Fibroblast of gingiva (primary cell): ENCODE measurements at regions not wholly inside any gene's neighbourhood (a gene's known extent, or its start where the extent isn't known, plus 50 kb on each side); places are given as distances from the start of the nearest gene placed in this dataset.

ENCODE experiments used
- DNase-seq: peaks from one replicate; pipeline ENCODE4 v3.0.0-alpha.2; 2011; ENCODE audit warnings: low read depth

DNA sequence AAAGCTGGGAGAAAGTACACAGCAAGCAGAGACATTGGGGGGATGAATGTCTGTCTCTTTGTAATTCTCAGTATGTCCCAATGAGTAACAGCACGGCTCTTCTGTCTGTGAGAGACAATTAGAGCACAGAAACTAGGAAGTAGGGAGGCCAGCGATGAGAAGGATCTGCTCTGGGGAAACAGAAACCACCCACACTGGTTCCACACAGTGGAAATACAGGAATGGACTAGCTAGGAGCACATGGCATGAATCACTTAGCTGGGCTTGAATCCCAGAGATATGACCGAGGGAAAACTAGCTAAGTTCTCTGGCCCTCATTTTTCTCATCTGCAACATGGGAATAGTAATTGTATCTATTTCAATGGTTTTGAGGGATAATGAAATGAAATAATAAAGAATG, 895.9 kb downstream of the TLE4 start:
- DNase-seq: peak; percentile 20

DNA sequence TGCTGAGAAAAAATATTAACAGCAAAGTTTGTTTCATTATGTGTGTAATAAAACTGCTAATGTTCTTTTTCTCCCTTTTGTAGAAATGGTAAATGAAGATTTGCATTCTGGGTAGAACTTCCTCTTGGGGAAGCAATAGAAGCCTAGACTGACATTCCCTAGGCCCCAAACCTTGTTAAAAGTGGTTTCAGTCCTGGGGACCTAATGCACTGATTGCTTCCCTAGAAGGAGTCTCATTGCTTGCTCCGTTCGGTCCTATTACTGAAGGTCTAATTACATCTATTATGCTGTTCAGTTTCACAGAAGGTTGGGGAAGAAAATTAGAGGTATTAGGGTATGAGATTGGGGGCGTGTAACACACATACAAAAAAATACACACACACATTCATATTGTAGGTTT, 893.8 kb downstream of the TLE4 start:
- no peak for DNase-seq

DNA sequence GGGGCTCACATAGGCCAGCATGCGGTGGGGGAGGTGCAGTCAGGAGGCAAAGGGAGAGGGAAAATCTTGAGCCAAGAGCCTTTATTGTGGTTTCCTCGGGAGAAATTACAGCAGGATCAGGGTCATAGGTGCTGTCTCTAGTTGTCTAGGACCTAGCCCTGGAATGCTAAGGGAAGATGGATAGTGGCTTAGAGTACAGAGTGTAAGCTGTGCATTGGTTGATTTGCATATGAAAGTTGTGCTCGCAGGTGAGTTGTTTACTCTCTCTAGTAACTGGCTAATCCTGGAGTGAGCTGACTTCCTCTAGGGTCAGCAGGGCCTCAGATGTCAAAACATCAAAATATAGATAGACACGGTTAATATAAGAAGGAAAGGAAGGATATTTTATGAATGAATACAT, 877.7 kb downstream of the TLE4 start:
- no peak for DNase-seq

DNA sequence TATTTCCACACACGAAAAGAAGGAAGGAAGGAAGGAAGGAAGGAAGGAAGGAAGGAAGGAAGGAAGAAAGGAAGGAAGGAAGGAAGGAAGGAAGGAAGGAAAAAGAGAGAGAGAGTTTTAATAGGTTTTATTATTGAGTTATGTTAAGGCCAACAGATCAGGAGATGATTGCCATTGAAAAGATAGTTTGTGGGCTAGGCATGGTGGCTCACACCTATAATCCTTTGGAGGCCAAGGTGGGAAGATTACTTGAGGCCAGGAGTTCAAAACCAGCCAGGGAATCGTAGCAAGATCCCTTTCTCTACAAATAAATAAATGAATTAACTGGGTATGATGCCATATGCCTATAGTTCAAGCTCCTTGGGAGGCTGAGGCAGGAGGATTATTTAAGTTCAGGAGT, 877.2 kb downstream of the TLE4 start:
- DNase-seq: no peak

DNA sequence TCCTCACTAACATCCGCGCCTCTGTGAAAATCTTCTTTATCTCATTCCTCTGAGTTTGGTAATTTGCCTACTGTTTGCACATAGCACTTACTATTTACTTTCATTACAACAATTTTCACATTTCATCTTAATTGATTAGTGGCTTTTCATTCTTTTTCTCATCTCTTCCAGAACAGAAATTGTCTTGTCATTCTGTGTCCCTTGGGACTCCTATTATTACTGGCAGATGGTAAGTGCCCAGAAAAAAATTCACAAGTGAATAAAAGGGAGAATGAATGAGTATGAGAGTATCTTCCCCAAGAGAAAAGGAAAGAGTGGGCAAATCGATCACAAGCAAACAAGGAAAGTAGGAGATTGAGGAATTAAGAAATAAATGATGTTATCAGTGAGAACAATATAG, 876.1 kb downstream of the TLE4 start:
- no peak for DNase-seq

DNA sequence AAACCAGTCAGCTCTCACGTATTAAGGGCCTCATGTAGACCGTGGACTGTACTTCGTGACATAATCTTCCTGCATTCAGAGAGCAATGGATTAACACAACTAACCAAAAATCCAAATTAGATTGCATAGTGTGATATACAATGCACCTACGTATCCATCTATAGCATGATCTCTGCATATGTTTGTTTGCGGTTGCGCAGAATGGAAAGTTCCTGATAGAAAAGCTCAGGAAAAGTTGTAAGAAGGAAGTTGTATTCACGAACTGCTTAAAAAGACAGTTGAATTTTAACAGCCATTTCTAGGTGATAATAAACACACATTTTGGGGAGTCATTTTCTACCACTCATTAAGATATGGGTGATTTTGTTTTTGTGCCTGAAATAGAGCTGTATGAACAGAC, 869.0 kb downstream of the TLE4 start:
- DNase-seq: no peak

DNA sequence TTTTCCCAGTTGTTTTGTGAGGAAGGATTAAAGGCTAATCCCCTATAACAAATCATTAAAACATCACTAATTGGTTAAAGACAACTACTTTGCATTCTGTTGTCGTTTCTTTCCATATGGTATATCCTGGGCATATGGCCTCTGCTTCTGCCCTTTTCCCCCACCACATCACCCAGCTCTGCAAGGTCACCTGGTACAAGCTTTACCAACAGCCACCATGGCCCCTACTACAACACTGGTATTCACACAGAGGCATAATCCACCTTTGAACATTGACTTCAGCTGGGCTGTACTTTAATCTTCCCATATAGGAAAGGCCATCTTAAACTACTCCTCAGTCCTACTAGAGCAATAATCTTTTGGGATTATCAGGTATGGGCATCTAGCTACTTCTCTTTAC, 866.1 kb downstream of the TLE4 start:
- DNase-seq: no peak

DNA sequence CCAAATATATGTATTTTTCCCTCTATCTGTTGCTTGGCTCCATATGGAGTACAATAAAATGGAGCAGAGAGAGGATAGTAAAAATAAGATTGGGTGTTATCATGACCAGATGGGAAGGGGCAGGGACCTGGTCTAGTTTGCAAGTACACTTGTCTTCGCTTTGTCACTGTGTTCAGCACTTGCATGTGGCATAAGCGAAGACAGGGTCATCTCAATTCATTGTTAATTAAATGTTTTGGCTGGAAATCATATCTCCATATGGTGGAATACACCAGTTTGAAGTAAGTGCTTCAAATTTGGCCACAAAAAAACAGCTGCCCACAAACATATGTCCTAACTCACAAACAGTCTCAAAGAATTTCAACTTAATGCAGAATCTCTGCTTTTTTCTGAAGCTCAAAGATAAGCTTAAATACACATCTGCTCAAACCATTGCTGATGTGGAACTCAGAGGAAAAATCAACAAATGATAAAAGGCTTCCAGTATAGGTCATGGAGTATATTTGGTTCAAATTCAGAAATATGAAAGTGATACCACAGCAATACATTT, 865.4 kb downstream of the TLE4 start:
- no peak for DNase-seq

DNA sequence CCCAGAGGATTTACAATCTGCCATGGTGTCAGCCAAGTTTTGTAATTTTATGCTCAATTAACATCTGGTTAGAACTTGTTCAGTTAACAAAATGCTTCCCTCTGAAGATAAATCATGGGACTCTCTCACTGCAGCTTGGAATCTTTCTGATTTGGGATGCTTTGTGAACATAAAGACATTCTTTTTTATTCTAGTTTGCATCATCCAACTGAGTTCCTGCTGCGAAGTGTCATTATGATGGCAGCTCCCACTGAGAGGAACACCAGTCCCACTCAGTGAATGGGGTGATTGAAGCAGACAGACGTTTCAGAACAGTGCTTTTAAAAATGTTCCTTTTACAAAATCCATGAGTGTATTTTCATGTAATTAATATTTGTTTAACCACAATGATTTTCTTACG, 863.8 kb downstream of the TLE4 start:
- no peak for DNase-seq

DNA sequence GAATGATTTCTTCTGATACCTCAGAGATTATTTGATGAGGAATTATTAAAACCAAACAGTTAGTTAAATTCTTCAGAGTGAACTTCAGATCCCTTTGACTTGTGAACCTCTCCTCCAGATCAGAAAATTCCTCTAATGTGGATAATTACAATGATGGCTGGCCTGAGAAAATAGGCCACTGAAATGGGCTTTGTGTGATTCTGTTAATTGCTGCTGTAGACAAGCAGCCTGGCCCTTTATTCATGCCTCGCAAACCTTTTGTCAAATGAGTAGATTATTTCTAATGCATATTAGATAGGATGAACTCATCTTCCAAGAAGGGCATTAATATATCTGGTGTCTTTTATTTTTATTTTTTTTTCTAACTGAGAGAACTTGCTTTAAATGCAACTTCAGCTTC, 855.2 kb downstream of the TLE4 start:
- no peak for DNase-seq

DNA sequence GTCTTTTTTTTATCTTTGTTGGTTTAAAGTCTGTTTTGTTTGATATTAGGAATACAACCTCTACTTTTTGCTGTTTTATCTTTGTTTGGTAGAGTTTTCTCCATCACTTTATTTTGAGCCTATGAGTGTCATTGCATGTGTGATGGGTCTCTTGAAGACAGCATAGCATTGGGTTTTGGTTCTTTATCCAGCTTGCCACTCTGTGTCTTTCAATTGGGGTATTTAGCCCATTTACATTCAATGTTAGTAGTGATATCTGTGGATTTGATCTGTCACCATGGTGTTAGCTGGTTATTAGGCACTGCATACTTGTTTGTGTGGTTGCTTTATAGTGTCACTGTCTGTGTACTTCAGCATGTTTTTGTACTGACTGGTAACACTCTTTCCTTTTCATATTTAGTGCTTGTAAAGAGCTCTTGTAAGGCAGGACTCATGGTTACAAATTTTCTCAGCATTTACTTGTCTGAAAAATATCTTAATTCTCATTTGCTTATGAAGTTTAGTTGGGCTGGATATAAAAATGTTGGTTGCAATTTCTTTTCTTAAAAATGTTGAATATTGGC, 845.5 kb downstream of the TLE4 start:
- DNase-seq: no peak

DNA sequence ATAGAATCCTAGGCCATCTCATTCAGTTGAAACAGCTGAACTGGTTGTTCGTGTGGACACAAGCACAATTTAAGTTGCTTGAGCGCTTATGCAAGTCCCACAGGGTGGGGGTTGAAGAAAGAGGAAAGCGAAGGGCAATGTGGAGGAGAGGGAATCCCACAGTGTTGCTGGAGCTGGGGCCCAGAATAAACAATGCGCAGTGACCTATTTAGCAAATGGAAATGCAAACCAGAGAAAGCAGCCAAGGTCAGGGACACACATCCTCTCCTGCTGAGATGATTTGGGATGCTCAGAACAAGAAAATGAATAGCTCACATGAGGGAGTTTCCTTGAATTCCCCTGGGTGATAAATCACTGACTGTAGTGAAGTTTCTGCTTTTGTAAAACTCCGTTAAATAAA, 838.3 kb downstream of the TLE4 start:
- DNase-seq: peak; percentile 83

DNA sequence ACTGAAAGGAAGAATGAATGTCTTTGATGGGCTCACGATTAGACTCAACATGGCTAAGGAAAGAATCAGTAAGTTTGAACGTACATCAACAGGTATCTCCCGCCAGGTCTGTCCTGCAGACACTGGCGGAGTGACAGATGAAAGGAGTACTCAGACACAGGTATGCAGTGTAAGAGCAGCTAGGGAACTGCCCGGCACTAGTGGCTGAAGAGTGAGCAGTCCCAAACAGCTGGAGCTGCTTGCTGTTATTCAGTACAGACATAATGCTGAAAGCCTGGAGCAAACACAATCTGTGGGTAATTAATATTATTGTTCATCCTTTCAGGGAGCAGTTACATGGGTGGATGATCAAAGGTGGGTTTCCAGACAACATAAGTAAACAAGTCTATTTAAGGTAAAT, 835.5 kb downstream of the TLE4 start:
- DNase-seq: no peak

DNA sequence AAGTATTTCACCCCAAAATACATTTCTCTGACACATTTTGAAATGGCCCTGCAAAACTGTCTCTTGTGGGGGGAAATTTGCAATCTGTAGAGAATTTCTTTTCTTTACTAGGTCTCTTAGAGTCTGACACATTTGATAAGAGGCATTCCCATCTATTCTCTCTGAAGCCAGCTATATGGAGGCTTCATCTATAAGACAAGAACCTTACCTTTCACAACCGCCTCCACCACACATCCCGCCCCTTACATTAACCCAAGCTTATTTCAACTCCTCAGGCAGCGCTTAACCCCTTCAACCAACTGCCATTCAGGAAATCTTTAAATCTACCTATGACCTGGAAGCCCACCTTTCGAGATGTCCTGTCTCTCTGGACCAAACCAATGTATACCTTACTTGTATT, 829.5 kb downstream of the TLE4 start:
- no peak for DNase-seq

DNA sequence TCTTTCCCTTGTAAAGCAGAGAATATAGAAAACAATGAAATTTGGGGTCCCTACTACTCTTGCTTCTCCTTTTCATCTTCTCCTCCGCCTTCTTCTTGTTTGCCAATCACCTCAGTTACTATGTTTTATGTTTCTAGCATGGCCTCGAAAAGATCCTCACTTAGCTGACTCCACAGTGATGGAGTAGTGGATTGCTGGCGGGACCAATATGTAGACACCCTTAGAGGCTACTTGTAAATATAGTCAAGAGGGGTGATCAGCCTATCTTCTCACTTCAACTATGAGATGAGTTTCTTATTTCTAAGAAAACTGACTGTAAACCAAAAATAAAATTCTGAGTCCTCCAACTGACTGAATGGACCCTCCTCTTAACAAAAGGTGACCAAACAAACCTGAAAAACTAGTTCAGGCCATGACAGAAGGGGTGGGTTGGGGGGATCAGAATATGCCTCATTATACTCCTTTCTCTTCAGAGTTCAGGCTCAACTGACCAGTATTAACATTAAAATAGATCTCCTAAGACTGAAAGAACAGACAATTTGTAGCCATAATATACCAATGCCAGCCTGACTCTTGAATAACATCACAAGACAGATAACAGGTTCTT, 829.0 kb downstream of the TLE4 start:
- no peak for DNase-seq

DNA sequence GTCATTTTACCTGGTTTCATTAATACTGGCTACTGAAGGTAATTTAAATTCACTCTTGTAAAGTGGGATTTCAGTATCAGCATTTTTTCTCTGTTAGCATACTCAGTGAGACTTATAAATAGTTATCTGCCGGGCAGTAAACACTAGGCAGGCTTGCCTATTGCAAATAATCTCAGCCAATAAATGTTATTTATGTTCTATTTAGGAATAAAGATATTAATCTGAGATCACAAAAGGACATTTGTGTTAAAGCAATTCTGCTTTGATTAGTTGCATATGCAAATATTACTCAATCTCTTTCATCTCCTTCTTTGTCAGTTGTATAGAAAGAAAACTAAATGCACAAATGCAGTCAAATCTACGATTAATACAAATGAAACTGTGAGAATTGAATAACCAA, 827.8 kb downstream of the TLE4 start:
- DNase-seq: no peak

DNA sequence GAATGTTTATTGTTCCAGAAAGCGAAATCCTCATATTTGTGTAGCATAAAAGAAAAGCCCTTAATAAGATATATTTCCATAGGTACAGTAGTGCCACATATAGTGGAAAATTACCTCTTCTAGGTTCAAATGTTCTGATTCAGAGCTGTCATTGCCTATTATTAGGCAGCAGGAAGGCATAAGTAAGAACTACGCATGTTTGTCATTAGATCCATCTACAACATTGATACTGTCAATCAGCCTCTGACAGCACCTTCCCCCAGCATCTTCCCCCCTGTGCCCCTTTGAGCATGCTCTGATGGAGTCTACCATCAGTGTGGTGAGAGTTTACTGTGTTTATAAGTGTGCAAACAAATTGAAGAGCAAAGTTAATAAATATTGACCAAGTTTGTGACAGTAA, 816.1 kb downstream of the TLE4 start:
- DNase-seq: no peak

DNA sequence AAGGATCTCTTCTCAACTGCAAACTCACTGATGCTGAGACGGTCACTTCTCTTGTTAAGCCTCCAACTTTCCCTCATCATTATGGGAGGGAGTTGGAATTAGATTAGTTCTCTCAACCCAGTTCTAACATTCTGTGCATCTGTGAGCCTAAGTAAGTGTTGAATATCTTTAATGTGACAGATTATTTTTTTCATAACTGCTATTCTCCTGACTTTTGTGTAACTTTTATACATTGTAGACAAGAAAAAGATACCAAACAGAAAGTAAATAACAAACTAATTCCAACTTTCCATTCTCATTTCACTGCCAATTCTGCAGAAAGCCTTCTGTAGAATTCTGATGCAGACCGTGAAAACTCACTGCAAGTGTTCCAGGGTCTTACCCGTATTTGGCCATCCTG, 813.5 kb downstream of the TLE4 start:
- DNase-seq: no peak

DNA sequence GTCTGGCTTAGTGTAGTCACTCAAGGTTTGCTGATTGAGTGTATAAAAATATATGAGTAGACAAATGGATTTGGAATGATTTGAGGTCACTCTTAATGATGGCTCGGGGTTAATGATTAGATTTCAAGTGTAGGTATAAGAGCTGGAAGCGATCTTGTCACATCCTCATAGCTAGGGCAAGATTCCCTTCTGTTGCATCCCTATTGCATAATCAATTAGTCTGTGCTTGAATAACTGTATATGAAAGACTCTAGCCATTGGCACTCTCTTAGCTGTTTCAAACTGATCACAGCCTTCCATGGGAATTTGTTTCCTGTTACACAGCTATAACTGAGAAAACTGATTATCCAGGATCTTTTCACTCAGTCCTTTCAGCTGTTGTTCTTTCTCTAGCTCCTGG, 811.6 kb downstream of the TLE4 start:
- no peak for DNase-seq

DNA sequence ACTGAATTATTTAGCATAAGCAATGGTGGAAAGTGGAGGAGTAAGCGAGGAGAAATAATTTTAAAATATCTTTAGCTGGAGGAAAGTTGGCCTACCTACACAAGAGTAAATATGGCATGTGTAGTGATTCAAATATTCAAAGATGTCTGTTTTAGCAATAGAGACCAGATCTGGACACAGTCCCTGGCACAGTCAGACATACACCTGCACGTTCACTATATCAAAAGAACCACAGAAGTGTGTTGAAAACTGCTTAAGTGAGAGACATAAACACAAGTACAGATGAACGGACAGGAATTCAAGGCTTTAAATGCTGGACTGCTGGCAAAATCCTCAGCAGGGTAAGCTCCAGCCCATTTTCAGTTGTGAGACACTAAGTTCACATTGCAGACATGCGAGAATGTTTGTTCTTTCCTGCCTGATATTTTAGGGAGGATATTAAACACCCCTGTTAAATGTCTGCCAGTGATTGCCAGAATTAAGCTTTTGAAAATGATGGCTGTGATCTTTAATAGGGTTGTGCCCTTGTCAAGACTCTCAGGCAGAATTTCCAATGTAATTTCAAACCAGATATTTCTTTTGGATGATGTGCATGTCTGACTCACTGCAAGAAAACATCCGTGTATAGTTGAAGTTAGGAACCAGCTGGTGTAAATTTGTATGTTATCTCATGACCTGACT, 810.6 kb downstream of the TLE4 start:
- DNase-seq: peak; percentile 9

DNA sequence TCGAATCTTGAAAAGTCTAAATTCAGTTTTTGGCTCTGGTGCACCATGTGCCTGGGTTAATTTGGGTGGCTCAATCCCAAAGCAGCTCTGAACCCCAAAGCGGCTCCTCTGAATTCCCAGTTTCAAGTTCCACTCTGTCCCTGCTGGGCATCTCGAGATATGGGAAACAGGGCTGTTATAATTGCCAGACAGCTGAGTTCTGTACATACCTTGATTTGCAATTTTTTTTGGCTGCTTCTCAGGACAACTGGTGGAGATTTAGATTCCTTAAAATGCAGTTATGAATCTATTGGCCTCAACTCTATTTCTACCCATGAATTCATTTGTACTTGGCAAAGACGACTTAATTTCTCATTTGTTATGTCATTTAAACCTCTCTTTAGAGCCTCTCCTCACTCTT, 808.5 kb downstream of the TLE4 start:
- no peak for DNase-seq

DNA sequence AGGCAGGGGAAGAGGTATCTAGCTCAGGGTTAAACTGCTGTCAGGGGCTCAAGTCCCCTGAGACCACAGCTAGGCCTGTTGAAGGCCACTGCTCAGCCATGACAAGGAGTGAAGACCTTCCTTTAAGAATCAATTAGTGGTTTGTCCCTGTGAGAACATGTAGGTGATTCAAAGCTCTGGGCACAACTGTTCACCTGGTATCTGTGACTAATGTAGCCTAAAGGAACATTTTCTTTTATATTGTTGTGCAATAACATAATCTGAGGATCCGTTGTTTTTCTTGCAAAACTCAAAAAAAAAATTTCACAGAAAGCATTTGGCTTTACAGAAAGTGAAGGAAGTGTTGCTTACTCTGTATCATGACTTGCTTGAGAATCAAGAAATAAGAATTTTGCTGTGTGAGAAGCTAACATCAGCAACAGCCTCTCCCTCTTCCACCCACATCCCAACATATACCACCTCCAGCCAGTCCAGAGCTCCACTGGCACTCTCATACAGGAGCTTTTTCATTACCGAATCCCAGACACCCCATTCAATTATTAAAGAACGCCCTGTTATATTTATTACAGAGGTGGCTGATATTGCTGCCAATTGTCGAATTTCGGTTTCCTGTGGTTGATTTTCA, 807.0 kb downstream of the TLE4 start:
- DNase-seq: no peak

DNA sequence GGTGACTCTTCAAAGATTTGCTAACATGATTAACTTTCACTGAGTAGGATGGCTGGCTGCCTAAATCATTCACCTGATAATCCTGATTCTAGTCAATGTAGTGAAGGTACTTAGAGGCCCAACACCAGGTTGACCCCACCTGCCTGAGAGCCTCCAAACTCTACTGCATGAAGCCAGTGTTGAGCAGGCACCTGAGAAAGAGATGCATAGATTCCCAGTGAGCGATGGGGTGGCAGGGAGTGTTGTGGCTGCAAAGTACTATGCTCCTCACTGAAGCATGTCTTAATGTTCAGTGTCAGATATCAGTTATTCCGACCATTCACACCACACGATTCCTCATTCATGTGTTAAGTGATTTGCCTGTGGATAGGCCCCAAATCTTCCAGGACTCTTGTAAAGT, 804.4 kb downstream of the TLE4 start:
- no peak for DNase-seq
